HG02938 (cell line): ENCODE measurements at regions not wholly inside any gene's neighbourhood (a gene's known extent, or its start where the extent isn't known, plus 50 kb on each side); places are given as distances from the start of the nearest gene placed in this dataset.
"Not testable (repeated sequence)": the region's sequence is repeated elsewhere in the genome, so short reads cannot be mapped to it uniquely, and the experiment has no call there.

Experiments
- ATAC-seq: cut with Tn5 transposase; IDR thresholded peaks from one replicate; pipeline ENCODE4 v1.9.1; 2021; ENCODE audit warnings: mild to moderate bottlenecking, moderate library complexity; ENCODE audit not compliant: unreplicated experiment

- ATAC-seq = no peak
Measured at GRCh38 chr2:16066261-16067036, 126.1 kb downstream of the MYCN start.

GRCh38 chr2:16065272-16066069 is 125.1 kb downstream of the MYCN start:
- not testable (repeated sequence) for ATAC-seq

GRCh38 chr2:16064745-16065144 is 124.4 kb downstream of the MYCN start:
- no peak for ATAC-seq

- no peak for ATAC-seq
Measured at GRCh38 chr2:16063955-16064633, 123.7 kb downstream of the MYCN start.

- ATAC-seq = no peak
Measured at GRCh38 chr2:16063251-16063850, 123.0 kb downstream of the MYCN start.

- no peak for ATAC-seq
Measured at GRCh38 chr2:16062471-16063250, 122.3 kb downstream of the MYCN start.

GRCh38 chr2:16061441-16062217 is 121.3 kb downstream of the MYCN start:
- no peak for ATAC-seq

GRCh38 chr2:16060936-16061338 is 120.6 kb downstream of the MYCN start:
- no peak for ATAC-seq

- ATAC-seq = no peak
Measured at GRCh38 chr2:16060125-16060935, 120.0 kb downstream of the MYCN start.

GRCh38 chr2:16059393-16060016 is 119.2 kb downstream of the MYCN start:
- ATAC-seq = no peak

GRCh38 chr2:16058747-16059358 is 118.5 kb downstream of the MYCN start:
- ATAC-seq = no peak

GRCh38 chr2:16058256-16058655 is 117.9 kb downstream of the MYCN start:
- no peak for ATAC-seq

GRCh38 chr2:16057661-16058060 is 117.3 kb downstream of the MYCN start:
- ATAC-seq = no peak

- peak; percentile 83 for ATAC-seq
Measured at GRCh38 chr2:16055848-16056580, 115.7 kb downstream of the MYCN start.

GRCh38 chr2:16053437-16054257 is 113.3 kb downstream of the MYCN start:
- ATAC-seq = no peak

GRCh38 chr2:16052571-16053052 is 112.3 kb downstream of the MYCN start:
- not testable (repeated sequence) for ATAC-seq
